ENCODE measurements at regions not wholly inside any gene's neighbourhood (a gene's known extent, or its start where the extent isn't known, plus 50 kb on each side); places are given as distances from the start of the nearest gene placed in this dataset.
A peak's percentile ranks its signal among the peaks of the same experiment; 100 is the strongest.

- TF ChIP-seq CTCF (IDR thresholded peaks at IDR 0.05 in 2 of 3, conservative IDR thresholded peaks at IDR 0.05 in 1 of 3; ENCODE audit: insufficient read depth in 2 of 3, low read depth in 1 of 3, low read length in 3 of 3) (0 out of 6 replicates have a peak, but pooled peaks of 1 of the 3 experiments have one; percentile 15), NCOA4 (IDR thresholded peaks at IDR 0.05; ENCODE audit: partially characterized antibody) (no peak), SMARCC2 (IDR thresholded peaks at IDR 0.05; ENCODE audit: low read depth) (no peak), ZBTB33 (CRISPR knock-in tag; IDR thresholded peaks at IDR 0.05) (peak; percentile 47; the same call in 1 of the 2 replicates), SNIP1 (IDR thresholded peaks at IDR 0.05; ENCODE audit: low read depth) (no peak), DDX20 (tag; IDR thresholded peaks at IDR 0.05; ENCODE audit: low read depth) (no peak), ZNF184 (CRISPR knock-in tag; IDR thresholded peaks at IDR 0.05) (no peak), NFIC (IDR thresholded peaks at IDR 0.05) (no peak), RBM25 (IDR thresholded peaks at IDR 0.05; ENCODE audit: low read depth, low read length, severe bottlenecking) (peak; percentile 81)
These were observed 178.7 kb upstream of the TAB2 start (continued) for GRCh38 chr6:149138699-149139294.
